GM21526 (cell line): ENCODE measurements at regions not wholly inside any gene's neighbourhood (a gene's known extent, or its start where the extent isn't known, plus 50 kb on each side); places are given as distances from the start of the nearest gene placed in this dataset.
"Not testable (repeated sequence)": the region's sequence is repeated elsewhere in the genome, so short reads cannot be mapped to it uniquely, and the experiment has no call there.

Source experiments
- ATAC-seq: cut with Tn5 transposase; IDR thresholded peaks from one replicate; pipeline ENCODE4 v1.9.1; 2021; ENCODE audit warnings: moderate library complexity; ENCODE audit not compliant: unreplicated experiment, low FRiP score

DNA sequence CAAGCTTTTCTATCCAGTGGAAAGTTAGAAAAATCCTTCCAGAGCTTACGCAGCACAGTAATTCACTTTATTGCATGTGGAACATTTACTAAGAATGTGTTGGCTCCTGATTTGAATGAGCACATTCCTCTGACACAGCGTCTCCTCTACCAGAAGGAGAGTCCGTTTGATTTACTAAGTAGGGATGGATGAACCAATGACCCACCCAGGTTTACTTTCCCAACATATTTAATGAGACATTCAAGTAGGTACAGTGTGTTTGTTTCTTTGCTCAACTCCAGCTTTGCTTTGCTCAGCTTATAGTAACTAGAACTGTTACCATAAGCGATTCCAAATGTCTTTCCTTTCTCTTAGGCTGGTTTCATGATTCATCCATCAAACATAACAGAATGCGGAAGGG, 161.7 kb downstream of the SMARCA1 start:
- no peak for ATAC-seq

DNA sequence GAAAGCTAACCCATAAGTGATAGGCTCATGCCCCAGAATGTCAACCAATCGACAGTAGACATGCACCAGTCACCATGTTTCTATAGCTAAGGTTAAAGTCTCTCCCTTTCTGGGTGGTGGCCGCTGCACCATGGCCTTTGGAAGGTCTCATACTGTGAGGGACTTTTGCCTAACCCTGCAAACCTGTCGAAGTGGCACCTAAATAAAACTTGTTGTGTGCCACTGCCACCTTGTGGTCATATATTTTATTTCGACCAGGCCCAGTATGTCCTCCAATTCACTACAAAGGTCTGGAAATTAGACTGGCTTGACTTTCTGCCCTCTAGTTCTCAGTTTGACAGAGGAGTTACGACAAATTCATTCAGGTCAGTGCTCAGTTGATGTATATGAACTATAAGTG, 163.1 kb downstream of the SMARCA1 start:
- ATAC-seq = peak; percentile 92

DNA sequence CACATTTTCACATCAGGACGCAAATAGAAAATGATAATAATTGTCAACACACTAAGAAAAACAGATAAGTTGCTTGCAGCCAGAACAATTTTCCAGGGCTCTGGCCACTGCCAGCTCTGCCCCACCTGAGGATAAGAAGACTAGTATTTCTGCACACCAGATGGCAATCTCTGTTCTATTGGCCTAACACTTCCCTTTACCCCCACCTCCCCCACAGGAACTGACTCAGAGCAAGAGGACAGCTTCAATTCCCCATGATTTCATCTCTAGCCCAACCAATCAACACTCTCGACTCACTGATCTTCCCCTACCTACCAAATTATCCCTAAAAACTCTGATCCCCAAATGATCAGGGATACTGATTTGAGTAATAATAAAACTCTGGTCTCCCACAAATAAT, 164.0 kb downstream of the SMARCA1 start:
- ATAC-seq = no peak

DNA sequence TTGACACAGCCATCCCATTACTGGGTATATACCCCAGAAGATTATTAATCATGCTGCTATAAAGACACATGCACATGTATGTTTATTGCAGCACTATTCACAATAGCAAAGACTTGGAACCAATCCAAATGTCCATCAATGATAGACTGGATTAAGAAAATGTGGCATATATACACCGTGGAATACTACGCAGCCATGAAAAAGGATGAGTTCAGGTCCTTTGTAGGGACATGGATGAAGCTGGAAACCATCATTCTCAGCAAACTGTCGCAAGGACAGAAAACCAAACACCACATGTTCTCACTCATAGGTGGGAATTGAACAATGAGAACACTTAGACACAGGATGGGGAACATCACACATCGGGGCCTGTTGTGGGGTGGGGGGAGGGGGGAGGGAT, 165.9 kb downstream of the SMARCA1 start:
- not testable (repeated sequence) for ATAC-seq

DNA sequence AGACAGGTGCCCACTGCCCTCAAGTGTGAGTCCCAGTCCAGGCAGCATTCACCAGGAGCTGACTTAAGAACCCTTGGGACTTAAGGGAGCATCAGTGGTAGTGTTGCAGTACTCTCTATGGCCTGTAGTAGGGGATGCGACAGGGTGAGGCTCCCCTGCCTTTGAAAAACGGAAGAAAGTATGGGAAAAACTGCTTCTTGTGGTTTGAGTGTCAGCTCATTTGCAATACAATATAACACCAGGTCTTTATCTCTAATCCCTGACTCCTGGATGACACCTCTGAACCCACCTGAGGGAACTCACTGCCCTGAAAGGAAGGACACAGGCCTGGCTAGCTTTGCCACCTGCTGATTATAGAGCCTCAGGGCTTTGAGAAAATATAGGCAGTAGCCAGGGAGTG, 176.0 kb downstream of the SMARCA1 start:
- peak; percentile 53 for ATAC-seq

DNA sequence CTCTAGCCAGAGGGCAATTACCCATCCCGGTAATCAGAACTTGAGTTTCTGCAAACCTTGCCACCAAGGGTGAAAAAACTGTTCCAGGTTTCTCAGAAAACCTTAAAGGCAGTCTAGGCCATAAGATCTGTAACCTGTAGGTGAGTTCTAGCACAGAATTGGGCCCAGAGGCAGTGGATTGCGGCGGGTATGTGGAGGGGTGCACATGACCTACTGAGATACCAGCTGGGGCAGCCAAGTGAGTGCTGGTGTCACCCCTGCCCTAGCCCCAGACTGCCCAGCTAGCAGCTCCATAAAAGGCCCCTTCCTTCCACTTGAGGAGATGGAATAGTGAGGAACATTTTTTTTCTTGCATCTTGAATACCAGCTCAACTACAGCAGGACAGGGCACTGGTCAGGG, 176.7 kb downstream of the SMARCA1 start:
- ATAC-seq = no peak

DNA sequence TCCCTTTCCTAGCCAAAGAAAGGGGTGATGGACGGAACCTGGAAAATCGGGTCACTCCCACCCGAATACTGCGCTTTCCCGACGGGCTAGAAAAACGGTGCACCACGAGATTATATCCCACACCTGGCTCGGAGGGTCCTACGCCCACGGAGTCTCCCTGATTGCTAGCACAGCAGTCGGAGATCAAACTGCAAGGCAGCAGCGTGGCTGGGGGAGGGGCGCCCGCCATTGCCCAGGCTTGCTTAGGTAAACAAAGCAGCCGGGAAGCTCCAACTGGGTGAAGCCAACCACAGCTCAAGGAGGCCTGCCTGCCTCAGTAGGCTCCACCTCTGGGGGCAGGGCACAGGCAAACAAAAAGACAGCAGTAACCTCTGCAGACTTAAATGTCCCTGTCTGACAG, 186.0 kb downstream of the SMARCA1 start:
- not testable (repeated sequence) for ATAC-seq

DNA sequence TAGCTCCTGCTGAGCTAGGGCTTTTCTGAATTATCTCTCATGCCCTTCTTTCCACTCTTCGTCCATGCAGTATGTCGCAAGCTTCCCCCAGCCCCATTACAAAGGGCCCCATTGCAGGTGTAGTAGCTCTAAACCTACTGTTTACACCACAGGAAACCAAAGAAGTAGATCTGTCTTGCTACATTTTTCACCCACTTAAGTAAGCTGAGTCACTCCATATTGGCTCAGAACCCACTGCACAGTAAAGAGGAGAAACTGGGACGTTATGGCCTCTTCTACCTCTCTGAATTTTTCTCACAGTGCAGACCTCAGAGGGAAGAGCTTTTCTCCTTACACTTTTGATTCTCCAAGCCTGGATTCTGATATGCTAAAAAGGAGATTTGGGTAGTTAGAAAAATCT, 200.2 kb downstream of the SMARCA1 start:
- ATAC-seq = no peak

DNA sequence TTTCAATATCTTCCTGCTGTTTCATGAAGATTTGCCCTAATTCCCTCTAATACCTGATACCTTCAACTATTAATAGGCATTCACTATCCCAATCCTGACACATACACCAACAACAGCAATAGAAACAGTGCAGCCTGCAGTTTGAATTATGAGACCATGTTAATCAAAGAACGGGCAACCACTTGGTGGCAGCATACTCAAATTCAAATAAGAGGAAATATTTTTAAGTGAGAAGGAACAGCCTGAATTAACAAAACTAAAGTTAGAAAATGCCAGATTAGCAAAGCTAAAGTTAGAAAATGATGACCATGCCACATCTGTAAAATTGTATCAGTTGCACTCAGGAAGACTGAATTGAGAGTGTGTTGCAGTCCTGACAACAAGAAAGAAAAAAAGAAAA, 204.9 kb downstream of the SMARCA1 start:
- no peak for ATAC-seq

DNA sequence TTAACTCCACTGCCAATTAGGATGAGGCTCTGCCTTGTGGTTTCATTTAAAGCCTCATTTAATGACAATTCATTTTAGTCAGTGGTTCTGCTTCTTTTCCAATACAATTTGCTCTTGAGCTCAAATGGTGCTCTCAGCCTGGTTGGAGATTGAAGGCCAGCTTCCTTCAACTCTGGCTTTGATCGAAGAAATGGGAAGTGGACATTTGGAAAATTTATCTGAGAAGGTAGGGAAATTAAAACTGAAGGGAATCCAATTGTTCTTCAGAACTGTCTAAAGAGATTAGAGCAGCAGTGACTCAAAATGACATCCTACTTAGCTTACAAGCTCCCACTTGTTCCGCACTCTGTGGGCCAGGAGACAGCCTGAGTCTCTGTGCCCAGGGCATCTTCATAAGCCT, 206.8 kb downstream of the SMARCA1 start:
- no peak for ATAC-seq

DNA sequence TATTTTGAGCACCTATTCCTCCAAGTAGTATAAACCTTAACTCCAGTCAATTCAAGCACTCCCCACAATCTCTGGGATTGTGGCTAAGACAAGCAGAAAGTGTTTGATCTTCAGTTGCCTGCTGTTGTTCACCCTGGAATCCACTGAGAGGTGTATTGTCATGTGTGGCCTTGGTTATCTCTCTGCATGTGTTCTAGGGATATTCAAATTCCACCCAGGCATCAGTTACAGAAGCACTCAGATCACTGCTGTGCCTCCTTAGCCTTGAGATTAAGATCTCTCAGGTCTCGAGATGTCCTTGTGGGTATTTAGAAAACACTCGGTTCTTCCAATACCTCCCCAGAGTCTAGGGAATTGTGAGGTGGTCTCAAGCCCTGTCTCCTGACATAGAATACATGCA, 213.3 kb downstream of the SMARCA1 start:
- no peak for ATAC-seq

DNA sequence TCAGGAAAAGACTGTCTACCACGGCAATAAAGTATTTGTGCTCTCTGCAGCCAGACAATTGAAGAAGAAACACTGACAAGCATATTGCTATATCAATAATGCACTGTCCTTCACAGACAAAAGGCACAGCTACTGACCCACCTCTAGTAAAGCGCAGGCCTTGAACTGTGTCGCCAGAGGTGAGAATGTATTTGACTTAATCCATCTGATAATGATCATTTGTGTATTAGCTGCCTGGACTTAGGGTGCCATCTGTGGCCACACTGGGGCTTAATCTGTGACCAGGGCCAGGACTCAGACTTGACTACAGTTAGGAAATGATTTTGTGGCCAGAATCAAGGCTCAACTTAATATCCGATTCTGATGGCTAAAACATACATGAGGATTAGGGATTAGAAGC, 260.4 kb downstream of the SMARCA1 start:
- no peak for ATAC-seq

DNA sequence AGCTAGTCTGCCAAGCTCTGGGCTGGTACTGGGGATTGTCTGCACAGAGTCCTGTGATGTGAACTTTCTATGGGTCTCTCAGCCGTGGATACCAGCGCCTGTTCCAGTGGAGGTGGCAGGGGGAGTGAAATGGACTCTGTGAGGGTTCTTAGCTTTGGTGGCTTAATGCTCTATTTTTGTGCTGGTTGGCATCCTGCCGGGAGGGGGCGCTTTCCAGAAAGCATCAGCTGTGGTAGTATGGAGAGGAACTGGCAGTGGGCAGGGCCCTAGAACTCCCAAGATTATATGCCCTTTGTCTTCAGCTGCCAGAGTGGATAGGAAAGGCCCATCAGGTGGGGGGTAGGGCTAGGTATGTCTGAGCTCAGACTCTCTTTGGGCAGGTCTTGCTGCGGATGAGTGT, 267.8 kb downstream of the SMARCA1 start:
- ATAC-seq = not testable (repeated sequence)

DNA sequence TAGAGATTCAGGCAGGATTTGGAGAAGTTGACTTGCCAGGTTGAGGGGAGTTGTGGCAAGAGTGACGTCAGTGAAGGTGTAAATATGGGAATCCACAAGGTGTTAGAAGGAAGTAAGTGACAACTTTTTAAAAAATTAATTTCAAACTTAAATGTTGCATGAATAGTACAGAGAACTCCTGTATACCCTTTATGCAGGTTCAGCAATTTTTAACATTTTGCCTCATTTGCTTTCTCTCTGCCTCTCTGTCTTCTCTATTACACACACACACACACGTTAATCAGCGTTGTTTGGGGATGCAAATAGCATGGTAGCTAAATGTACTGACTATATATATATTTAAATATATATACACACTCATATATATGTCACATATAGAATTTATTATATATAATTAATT, 273.7 kb downstream of the SMARCA1 start:
- ATAC-seq = no peak

DNA sequence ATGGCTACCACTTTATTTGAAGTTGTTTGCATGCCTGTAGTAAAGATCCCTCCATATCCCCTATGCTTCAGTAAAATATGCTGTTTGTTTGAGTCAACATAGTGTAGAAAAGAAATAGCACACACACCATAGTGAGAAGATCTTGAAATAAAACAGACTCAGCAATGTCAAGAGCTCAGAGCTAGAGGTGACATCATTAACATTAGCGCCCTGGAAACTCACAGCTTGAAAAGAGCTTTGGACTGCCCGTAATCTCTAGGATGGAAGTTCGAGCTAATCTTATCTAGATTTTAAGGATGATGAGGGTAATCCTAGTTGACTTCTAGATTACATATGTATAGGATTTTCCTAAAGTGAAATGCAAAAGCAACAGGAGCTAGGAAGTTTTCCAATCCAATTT, 275.6 kb downstream of the SMARCA1 start:
- no peak for ATAC-seq

DNA sequence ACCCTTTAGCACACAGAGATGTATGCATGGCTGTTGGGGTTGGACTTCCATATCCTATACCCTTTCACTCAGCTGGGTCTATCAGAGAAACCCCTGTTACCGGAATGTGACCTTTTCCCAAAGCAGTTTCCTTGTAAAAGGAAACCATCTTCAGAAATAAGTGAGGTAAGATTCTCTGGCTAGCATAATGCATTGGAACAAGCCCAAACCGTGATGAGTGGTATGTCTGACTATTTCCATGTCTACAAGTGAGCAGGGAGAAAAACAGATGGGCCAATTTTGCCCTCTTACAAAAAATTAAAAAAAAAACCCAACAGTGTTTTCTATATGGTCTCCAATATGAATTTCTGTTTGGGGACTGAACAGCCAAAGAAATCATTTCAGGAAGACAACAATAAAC, 283.9 kb downstream of the SMARCA1 start:
- ATAC-seq = no peak

DNA sequence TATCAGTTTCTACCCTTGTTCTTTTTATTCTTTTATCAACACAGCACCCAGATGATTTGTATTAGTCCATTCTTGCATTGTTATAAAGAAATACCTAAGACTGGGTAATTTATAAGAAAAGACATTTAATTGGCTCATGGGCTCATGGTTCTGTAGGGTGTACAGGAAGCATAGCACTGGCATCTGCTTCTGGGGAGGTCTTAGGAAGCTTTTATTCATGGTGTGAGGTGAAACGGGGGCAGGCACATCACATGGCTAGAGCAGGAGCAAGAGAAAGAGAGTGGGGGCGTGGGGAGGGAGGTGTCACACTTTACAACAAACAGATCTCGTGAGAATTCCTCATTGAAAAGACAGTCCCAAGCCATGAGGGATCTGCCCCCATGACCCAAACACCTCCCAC, 285.3 kb downstream of the SMARCA1 start:
- no peak for ATAC-seq

DNA sequence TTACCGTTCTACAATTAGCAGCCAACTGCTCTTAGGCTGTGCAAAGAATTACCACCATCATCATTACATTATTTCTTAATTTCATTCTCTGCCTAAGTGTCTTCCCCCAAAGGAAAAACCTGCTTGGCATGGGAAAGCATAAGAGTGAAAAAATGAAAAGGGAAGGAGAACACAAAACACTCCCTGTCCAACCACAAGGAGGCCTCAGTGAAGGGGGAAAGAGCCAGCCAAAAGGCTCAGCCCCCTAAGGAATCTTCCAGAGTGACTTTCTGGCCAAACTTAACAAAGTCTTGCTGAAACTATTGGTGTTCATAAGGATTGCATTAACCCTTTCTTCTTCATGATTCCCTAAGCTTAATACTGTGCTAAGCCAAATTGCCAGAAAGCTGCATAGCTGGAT, 287.4 kb downstream of the SMARCA1 start:
- no peak for ATAC-seq

DNA sequence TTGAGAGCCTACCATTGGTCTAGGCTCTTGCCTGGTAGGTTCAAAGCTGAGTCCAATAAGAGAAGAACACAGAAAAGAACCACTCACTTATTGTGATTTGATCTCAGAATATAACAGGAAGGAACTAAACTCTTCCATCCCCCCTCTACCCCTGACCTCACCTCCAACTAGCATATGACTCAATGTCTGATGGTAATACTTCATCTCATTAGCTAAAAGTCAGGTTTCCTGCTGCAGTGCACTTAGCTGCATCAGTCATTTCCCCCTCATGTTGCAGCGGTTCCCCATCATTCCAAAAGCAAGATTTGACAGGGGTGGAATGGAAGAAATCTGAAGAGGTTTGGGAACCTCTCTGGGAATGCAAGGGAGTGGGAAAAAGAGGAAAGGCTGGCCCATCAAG, 289.5 kb downstream of the SMARCA1 start:
- no peak for ATAC-seq

DNA sequence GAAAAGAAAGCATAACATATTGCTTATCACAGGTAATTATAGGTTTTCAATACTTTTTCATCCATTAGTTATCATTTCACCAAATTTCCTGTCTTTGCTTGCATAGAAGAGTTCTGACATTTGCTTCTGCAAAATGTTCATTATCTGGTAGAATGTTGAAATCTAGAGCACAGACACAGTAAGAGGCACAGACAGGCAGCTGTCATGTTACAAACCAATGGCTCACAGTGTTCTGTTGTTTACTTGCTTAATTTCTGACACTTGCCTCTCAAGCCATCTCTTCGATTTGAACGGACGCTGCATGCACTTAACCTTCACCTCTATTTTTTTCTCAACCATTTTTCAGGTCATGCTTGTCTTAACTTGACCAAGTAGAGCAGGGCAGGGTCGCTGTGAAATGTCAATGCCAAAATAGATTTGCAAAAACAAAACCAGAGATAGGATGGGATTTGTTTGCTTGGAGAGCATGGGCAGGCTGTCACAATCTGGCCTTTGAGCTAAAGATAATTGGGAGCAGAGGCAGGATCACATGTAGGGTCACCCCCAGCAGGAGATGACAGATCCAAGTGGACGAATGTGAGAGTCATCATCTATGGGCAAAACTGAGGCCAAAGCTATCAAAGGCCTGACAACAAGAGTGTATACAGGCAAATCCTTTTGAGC, 292.3 kb downstream of the SMARCA1 start:
- no peak for ATAC-seq

DNA sequence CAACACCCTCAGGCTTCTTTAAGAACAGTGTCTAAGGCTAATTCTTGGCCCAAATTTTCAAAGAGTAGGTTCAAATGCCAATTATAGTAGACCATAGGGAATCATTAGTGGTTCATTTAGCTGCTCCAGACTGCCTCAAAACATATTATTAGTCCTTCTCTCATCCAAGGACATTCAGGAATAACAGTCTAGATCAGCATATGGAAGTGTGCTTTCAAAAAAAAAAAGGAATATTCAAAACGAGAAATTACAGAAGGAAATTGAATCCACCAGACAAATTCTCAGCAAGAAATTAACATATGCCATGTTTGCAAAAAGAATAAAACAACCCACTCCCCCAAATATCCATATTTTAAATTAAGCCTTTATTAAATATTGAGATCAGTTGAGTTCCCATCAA, 293.1 kb downstream of the SMARCA1 start:
- no peak for ATAC-seq

DNA sequence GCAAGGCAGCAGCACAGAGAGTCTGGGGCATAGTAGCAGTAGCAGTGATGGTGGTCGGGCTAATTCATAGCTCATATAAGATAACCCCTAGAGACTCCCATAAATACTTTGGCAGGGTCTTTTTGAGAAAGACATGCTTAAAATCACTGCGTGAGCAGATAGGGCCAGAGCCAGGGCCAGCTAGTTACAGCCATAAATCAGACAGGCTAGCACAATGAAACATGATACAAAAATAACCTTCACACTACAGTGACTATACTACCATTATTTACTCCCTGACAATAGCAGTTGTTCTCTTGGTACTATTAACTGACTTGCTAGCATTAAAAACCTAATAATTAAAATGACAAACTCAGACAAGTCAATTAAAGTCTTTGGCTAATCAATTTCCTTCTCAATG, 295.9 kb downstream of the SMARCA1 start:
- no peak for ATAC-seq

DNA sequence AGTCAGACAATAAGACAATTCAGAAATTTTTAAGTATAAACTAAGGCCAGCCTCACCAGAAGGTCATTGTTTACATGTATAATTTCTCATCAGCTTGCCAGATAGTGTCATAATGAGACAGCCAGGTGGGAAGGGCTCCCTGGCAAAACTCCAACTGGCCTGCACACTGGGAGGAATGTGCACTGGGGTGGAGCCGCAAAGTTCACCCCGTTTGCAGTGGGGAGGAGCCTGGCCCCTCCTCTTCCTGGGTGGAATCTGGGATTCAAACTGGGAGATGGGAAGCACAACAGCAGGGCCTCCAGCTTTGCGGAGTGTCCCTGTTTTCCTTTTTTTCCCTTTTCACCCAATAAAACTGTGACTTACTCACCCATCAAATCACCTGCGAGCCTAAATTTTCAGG, 329.9 kb downstream of the SMARCA1 start:
- no peak for ATAC-seq
